OCI-LY3 (cell line): ENCODE measurements at regions not wholly inside any gene's neighbourhood (a gene's known extent, or its start where the extent isn't known, plus 50 kb on each side); places are given as distances from the start of the nearest gene placed in this dataset.

ENCODE experiments used
- CTCF ChIP-seq: fragments of 200-600, 300-600 bp; sonication (generic); IDR thresholded peaks from 2 replicates; pipeline ENCODE4 v1.5.1; 2014; ENCODE audit warnings: antibody characterized with exemption, low read length, low read depth
- EZH2phosphoT487 ChIP-seq: fragments of 200-600 bp; shearing (Covaris generic); IDR thresholded peaks from 2 replicates; pipeline ENCODE4 v1.6.1; 2018; ENCODE audit warnings: antibody characterized with exemption, mixed run types, low read depth

GRCh38 chr7:21305455-21306235 is 122.2 kb upstream of the SP4 start:
- TF ChIP-seq CTCF (no peak), EZH2phosphoT487 (no peak)
